HG03108 (cell line): ENCODE measurements at regions not wholly inside any gene's neighbourhood (a gene's known extent, or its start where the extent isn't known, plus 50 kb on each side); places are given as distances from the start of the nearest gene placed in this dataset.

Experiments
- ATAC-seq: cut with Tn5 transposase; IDR thresholded peaks from one replicate; pipeline ENCODE4 v1.9.1; 2021; ENCODE audit warnings: moderate library complexity; ENCODE audit not compliant: unreplicated experiment

DNA sequence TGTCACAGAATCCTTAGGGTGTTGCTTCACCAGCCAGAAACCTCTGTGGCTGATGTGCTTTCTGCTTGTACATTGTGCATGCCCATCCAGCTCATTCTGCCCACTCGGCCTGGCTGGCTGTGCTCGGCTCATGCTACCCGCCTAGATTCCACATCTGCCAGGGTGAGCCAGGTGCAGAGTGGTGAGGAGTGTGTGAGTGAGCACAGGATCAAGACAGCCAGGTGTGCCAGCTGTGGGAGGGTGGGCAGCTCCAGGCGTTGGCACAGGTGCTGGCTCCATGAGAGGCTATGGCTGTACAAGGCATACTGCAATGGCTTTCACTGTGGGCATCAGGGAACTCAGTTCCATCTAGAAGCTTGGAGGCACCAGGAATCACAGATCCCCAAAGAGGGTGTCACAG lies 1321.8 kb upstream of the CRIM1 start:
- no peak for ATAC-seq

- ATAC-seq = no peak
Measured at GRCh38 chr2:35023545-35023944, 1332.0 kb upstream of the CRIM1 start.

DNA sequence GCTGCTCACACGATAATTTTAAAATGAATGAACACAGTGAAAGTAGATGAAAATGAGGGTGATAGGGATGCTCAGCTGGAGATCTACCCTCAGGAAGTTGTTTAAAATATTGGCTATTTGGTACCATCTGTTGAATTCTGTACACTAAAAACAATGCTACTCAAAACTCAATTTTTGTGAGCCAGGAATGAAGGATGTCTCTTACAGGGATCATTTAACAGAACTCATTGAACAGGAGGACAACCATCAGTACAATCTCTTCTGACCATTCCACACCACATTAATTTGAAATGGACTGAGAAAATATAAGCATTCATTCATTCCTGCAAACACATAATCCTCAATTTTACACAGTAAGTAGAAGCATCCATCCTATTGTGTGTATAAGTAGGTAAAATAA lies 1355.1 kb upstream of the CRIM1 start:
- no peak for ATAC-seq

- no peak for ATAC-seq
Measured at GRCh38 chr2:34998741-34999140, 1356.8 kb upstream of the CRIM1 start.

DNA sequence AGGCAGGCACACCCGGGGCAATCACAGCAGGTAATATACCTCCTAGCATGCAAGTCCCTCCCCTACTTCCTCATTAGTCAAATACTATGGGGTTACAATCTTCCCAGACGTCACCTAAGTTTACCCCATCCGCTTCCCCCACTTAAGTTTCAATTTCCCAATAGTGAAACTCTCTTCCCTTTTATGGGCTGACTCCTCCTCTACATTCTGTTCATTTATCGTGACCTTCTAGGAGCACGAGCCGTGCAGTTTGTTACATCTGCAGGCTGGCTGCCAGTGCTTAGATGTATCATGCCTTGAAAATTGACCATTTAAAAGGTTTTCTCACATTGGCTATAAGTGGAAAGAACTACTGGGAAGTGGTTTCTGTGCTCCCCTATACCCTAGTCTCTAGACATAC lies 1357.8 kb upstream of the CRIM1 start:
- no peak for ATAC-seq

DNA sequence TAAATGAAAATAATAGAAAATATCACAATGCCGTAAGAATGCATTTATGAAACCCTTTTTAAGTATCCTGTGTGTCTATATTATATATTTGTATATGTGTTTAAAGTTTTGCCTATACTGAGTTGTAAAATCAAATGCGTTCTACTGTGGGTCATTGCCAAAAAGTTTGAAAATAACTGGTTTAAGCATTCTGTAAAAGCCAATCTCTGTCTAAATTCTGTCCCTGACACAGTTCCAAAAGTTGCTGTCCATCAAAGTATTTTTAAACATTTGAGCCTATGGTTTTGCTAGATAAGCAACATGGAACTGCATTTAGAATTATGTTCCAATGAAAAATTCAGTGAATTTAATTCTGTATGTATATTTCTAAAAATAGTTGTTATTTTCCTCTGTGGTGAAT lies 1360.4 kb upstream of the CRIM1 start:
- no peak for ATAC-seq

- ATAC-seq = no peak
Measured at GRCh38 chr2:34991508-34992274, 1363.9 kb upstream of the CRIM1 start.

- no peak for ATAC-seq
Measured at GRCh38 chr2:34985474-34985873, 1370.1 kb upstream of the CRIM1 start.

DNA sequence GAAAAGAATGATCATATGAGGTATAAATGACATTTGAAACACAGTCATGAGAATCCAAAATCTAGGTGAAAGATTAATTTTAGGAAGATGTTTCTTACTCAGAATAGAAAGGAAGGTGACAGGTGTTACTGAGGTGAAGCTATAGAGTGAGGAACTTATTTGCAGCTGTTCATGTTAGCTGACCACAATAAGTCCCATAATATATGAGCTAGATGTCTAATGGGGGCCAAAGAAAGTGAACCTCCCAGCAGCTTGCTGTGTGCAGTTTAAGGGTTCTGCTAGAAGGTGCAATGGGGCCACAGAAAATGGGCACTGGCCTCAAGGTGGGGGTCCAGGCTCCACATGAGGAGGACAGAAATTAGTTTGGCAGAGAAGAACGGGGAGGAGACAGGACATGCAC lies 1374.9 kb upstream of the CRIM1 start:
- ATAC-seq = no peak

DNA sequence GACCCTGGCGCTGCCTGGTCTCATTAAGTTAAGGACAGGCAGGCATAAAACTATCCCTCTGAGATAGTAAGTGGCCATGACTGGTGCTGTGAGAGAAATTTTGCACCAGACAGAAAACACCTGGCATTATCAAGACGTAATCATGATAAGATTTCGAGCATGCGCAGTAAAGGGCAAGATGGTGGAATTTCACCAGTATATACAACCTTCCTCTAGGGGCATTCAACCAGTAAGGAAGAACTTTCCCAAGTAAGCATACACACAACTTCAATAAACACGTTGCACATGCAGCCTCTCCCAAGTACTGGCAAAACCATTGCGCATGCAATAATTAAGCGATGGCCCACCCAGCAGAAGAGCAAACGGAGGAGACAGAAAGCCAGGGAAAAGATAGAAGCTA lies 1376.4 kb upstream of the CRIM1 start:
- ATAC-seq = no peak

- no peak for ATAC-seq
Measured at GRCh38 chr2:34961822-34962221, 1362.7 kb upstream of the FAM98A start.

DNA sequence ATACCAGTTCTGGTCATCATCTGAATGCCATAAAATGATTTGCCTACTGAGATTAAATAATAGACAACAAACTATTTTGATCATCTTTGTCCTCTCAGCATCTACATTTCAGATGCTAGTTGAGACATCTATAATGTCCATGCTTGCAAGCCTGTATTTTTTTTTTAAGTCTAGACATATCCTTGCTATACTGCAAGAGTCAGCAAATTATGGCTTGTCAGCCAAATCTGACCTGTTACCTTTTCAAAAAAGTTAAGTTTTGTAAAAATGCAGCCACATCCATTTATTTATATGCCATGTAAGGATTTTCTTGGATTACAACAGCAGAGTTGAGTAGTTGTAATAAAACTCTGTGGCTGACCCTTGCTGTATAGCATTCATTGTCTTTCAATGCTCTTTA lies 1355.7 kb upstream of the FAM98A start:
- no peak for ATAC-seq

DNA sequence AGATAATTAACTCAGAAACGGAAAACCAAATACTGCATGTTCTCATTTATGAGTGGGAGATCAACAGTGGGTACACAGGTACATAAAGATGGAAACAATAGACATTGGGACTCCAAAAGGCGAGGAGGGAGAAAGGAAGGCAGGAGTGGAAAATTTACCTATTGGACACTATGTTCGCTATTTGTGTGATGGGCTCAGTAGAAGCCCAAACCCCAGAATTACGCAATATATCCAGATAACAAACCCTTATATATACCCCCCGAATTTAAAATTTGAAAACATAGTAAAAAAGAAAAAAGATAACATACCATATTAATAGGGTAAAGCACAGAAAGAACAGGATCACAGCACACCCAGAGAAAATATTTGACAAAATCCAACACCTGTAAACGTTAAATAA lies 1351.7 kb upstream of the FAM98A start:
- no peak for ATAC-seq

- ATAC-seq = no peak
Measured at GRCh38 chr2:34949316-34949715, 1350.2 kb upstream of the FAM98A start.

DNA sequence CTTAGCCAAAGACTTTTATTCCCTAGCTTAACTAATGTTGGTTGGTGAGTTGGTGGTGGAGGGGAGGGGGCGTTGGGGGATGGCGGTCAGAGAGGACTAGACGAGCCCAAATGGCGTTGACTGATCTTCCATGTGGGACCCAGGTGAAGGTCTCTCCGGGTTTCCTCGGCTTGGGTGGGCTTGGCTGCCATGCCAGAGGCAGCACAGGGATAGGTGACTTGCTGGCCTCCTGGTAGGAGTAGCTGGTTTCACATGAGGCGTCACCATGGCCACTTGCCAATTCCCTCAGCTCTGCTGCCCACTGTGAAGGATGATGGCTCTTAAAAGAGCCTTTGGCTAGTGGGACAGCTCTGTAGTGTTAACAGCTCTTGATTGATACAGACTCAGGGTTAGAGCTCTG lies 1337.0 kb upstream of the FAM98A start:
- ATAC-seq = no peak

DNA sequence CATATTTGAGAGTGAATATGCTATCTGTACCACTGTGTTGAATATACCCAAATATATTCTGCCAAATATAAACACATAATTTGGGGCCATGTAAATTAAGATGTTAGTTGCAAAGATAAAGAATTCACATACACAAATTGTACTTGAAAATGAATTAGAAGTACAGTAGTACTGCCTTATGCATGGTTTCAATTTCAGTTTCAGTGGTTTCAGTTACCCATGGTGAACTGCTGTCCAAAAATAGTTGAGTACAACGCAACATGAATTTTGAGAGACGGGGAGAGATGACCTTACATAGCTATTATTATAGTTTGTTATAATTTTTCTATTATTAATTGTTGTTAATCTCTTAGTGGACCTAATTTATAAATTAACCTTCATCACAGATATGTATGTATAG lies 1313.0 kb upstream of the FAM98A start:
- peak; percentile 96 for ATAC-seq

DNA sequence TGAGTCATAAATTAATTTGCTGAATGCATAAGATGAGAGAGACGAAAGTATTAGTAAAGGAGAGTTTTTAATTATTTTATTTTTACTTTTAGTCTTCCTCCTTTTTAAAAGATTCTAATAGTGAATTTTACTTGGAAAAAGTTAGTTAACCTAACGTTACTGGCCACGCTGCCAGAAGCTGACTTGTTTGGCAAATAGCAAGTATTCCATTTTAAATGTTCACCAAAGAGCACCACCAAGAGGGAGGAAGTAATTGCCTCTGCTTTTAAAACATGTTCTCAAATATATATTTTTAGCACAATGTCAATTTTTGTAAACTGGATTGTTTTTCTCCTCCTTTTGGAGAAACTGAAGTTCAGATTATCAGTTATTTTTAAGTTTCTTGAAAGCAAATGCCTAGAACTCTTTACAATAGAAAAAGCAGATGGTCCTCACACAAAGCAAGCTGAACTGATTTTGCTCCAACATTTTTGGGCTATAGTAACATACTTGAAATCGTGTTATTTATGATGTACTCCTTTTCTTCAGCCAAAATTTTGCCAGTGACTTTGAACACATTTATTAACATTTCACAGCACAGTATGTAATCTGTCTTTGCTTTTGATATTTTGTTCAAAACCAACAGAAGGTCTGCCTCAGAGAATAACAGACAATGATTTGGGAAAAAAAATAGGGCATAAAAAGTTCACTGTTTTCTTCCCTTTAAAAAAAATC lies 1311.0 kb upstream of the FAM98A start:
- ATAC-seq = no peak

DNA sequence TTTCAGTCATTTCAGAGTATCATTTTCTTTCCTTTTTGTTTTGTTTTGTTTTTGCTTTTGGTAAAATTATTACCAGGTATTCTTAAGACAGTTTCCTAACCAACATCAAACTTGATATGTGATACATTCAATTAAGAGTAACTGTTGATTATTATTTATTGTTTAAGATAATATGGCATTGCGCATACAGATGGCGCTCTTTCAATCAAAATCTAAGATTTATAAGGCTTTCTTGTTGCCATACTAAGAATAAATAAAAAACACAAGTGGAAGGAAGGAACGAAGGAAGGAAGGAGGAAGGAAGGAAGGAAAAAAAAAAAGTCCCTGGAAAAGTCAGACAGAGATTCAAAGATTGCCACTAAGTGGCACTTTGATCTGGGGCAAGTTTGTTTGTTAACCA lies 1308.7 kb upstream of the FAM98A start:
- no peak for ATAC-seq

DNA sequence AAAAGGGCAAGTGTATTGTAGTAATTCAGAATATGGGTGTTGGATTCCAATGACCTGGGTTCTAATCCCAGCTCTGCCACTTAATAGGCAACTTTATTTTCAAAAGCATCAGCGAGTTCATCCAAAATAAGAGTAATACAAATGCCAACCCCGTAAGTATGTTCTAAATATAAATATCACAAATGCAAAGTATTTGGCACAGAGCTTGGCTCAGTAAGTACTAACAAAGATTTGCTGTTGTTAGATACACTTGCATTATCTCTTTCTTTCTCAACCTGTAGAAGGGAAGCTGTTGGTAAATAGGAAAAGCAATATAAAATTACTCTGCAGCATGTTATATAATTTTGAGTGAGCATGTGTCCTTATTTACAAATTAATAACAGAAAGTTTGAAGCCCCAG lies 1302.6 kb upstream of the FAM98A start:
- ATAC-seq = no peak

DNA sequence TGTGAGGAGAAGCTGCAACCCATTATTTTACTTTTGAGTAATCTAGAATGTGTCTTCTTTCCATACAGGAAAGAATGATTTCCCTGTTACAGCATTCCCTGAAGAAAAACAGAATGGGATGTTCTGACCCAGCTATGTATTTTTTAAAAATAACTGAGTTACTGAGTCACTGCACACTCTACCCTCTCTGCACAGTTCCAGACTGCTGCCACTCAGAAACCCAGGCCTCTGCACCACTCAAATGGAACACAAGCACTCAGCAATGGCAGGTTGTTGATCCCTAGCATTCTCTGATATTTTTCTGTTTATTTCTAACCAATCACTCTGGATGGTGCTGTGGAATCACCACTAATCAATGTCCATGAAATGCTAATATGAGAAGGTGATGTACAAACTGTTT lies 1300.0 kb upstream of the FAM98A start:
- ATAC-seq = no peak

DNA sequence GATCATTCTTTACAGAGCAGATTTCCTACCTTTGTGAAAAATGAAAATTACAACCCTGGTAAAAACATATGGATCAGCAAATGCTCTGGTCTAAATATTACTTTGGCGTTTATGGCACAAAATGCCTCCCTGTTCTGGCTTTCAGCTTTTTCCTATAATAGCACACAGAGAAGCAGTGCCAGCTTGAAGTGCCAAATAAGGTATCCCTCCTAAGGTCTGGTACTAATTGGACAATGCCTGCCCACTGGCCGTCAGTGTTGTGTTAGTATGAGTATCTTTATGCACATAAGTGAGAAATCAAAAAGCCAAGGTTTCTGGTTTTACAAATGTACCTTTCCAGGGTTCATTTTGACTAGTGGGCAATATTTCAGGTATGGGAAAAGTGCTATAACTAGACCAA lies 1293.7 kb upstream of the FAM98A start:
- ATAC-seq = no peak

DNA sequence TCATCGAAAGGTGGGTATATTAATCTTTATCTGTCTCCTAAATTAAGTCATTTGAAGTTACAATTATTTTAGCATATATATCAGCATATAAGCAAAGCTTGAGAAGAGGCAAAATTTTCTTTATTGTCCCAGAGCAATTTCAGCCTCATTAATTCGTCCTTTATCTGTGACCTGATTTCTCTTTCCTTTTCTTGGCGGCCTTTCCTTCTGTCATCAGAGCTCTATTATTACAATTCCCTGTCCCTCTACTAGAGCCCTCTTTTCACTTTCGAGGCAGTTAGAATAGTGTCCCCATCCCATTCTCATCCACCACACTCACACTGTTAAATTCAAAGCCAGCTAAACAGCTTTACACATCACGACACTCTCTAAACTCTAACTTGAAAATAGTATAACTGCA lies 1293.2 kb upstream of the FAM98A start:
- no peak for ATAC-seq
